ENCODE measurements at regions not wholly inside any gene's neighbourhood (a gene's known extent, or its start where the extent isn't known, plus 50 kb on each side); places are given as distances from the start of the nearest gene placed in this dataset.

DNA sequence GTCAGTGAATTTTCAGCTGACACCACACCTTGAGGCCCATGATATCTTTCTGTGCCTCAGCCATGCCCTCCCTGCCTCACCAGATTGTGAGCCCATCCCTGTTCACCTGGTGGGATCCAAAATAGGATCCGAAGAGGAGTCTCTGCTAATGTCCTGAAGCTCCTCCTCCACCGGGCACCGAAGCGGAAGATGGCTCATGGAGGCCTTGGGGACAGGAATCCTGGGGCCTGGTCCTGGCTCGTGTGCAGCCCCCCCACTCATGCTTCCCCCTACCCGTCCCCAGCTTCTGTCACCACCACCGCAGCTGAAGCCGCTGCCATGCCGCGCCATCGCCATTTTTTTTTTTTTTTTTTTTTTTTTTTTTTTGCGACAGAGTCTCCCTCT lies 1683.4 kb downstream of the TP53TG3F start:
- TF ChIP-seq YY1 (IDR thresholded peaks at IDR 0.05; ENCODE audit: insufficient read depth, insufficient read length) (no peak), SUZ12 (IDR thresholded peaks at IDR 0.05; ENCODE audit: extremely low read depth, insufficient read depth, insufficient read length) (no peak), ZNF274 (IDR thresholded peaks at IDR 0.05; ENCODE audit: low read depth, low read length) (no peak)
- Histone ChIP-seq H3K36me3 (ENCODE audit: insufficient read depth, insufficient read length, low read length) (no peaks in the 10 kb centered on the region), H3K27me3 (ENCODE audit: insufficient read depth, insufficient read length) (peaks cover 12% of the 10 kb centered on the region), H3K4me1 (ENCODE audit: insufficient read depth, insufficient read length) (no peaks in the 10 kb centered on the region), H3K9me3 (ENCODE audit: insufficient read depth, low read length) (no peaks in the 10 kb centered on the region), H3K4me3 (ENCODE audit: insufficient read length, low read depth) (no peak overlapping the region), H3K9ac (ENCODE audit: insufficient read length, low read depth) (no peak overlapping the region)
- no peak for DNase-seq (ENCODE audit: low read depth, low spot score)

DNA sequence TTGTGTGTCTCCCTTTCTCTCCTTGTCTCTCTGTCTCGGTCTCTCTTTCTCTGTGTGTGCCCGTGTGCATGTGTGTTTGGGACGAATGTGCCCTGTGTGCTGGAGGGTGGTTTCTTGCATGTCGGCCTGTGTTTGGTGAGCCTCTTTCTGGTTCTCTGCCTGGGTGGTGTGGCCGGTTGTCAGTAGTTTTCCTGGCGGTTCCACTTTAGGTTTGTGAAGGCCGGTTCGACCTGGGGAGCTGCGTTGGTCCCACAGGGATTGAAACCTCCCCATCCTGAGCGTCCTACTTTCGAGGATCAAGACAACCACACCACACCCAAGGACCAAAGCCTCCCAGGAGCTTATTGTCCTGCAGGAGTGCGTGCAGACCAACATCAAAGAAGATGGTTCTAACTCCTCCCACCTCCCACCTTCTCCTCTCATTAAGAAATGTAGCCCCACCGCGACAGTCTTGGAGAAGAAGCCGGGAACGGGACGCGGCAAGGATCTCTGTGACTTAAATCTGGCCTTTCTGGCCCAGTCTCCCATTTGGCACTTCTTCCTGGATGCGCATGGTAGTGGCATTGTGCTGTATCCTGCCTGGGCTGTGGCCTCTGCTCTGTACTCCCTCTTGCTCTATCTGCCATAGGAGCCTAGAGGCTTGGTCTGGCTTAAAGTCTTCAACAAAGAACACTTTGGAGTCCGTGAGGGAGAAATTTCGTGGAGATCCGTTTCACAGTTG lies 1685.0 kb downstream of the TP53TG3F start:
- no peaks in the 10 kb centered on the region for H3K36me3 ChIP-seq (ENCODE audit: insufficient read depth, insufficient read length, low read length)
- H3K4me3 ChIP-seq (ENCODE audit: insufficient read length, low read depth): no peak overlapping the region
- H3K4me1 ChIP-seq (ENCODE audit: insufficient read depth, insufficient read length): no peaks in the 10 kb centered on the region
- peaks cover 8% of the 10 kb centered on the region for H3K27me3 ChIP-seq (ENCODE audit: insufficient read depth, insufficient read length)
- H3K9ac ChIP-seq (ENCODE audit: insufficient read length, low read depth): no peak overlapping the region
- H3K9me3 ChIP-seq (ENCODE audit: insufficient read depth, low read length): no peaks in the 10 kb centered on the region
- no peak for TF ChIP-seq YY1 (IDR thresholded peaks at IDR 0.05; ENCODE audit: insufficient read depth, insufficient read length)
- TF ChIP-seq ZNF274 (IDR thresholded peaks at IDR 0.05; ENCODE audit: low read depth, low read length): no peak
- TF ChIP-seq SUZ12 (IDR thresholded peaks at IDR 0.05; ENCODE audit: extremely low read depth, insufficient read depth, insufficient read length): no peak
- no peak for DNase-seq (ENCODE audit: low read depth, low spot score)

- H3K9me3 ChIP-seq (ENCODE audit: insufficient read depth, low read length): no peaks in the 10 kb centered on the region
- H3K27me3 ChIP-seq (ENCODE audit: insufficient read depth, insufficient read length): peaks cover 13% of the 10 kb centered on the region
- TF ChIP-seq ZNF274 (IDR thresholded peaks at IDR 0.05; ENCODE audit: low read depth, low read length) (no peak), SUZ12 (IDR thresholded peaks at IDR 0.05; ENCODE audit: extremely low read depth, insufficient read depth, insufficient read length) (no peak), YY1 (IDR thresholded peaks at IDR 0.05; ENCODE audit: insufficient read depth, insufficient read length) (no peak)
- no peaks in the 10 kb centered on the region for H3K36me3 ChIP-seq (ENCODE audit: insufficient read depth, insufficient read length, low read length)
- H3K9ac ChIP-seq (ENCODE audit: insufficient read length, low read depth): no peak overlapping the region
- DNase-seq (ENCODE audit: low read depth, low spot score): no peak
- no peaks in the 10 kb centered on the region for H3K4me1 ChIP-seq (ENCODE audit: insufficient read depth, insufficient read length)
- H3K4me3 ChIP-seq (ENCODE audit: insufficient read length, low read depth): no peak overlapping the region
Measured at GRCh38 chr16:35146031-35146710, 1686.8 kb downstream of the TP53TG3F start.

- Histone ChIP-seq H3K4me1 (ENCODE audit: insufficient read depth, insufficient read length) (no peaks in the 10 kb centered on the region), H3K9me3 (ENCODE audit: insufficient read depth, low read length) (no peaks in the 10 kb centered on the region), H3K36me3 (ENCODE audit: insufficient read depth, insufficient read length, low read length) (no peaks in the 10 kb centered on the region), H3K4me3 (ENCODE audit: insufficient read length, low read depth) (no peak overlapping the region), H3K27me3 (ENCODE audit: insufficient read depth, insufficient read length) (peaks cover 14% of the 10 kb centered on the region), H3K9ac (ENCODE audit: insufficient read length, low read depth) (no peak overlapping the region)
- no peak for TF ChIP-seq YY1 (IDR thresholded peaks at IDR 0.05; ENCODE audit: insufficient read depth, insufficient read length)
- no peak for TF ChIP-seq SUZ12 (IDR thresholded peaks at IDR 0.05; ENCODE audit: extremely low read depth, insufficient read depth, insufficient read length)
- TF ChIP-seq ZNF274 (IDR thresholded peaks at IDR 0.05; ENCODE audit: low read depth, low read length): no peak
- no peak for DNase-seq (ENCODE audit: low read depth, low spot score)
Measured at GRCh38 chr16:35146723-35147458, 1687.5 kb downstream of the TP53TG3F start.

- H3K9ac ChIP-seq (ENCODE audit: insufficient read length, low read depth): no peak overlapping the region
- no peaks in the 10 kb centered on the region for H3K4me1 ChIP-seq (ENCODE audit: insufficient read depth, insufficient read length)
- H3K4me3 ChIP-seq (ENCODE audit: insufficient read length, low read depth): no peak overlapping the region
- H3K27me3 ChIP-seq (ENCODE audit: insufficient read depth, insufficient read length): peaks cover 13% of the 10 kb centered on the region
- no peaks in the 10 kb centered on the region for H3K36me3 ChIP-seq (ENCODE audit: insufficient read depth, insufficient read length, low read length)
- DNase-seq (ENCODE audit: low read depth, low spot score): no peak
- H3K9me3 ChIP-seq (ENCODE audit: insufficient read depth, low read length): no peaks in the 10 kb centered on the region
- TF ChIP-seq SUZ12 (IDR thresholded peaks at IDR 0.05; ENCODE audit: extremely low read depth, insufficient read depth, insufficient read length) (no peak), YY1 (IDR thresholded peaks at IDR 0.05; ENCODE audit: insufficient read depth, insufficient read length) (no peak), ZNF274 (IDR thresholded peaks at IDR 0.05; ENCODE audit: low read depth, low read length) (no peak)
Measured at GRCh38 chr16:35147556-35148504, 1688.4 kb downstream of the TP53TG3F start.

DNA sequence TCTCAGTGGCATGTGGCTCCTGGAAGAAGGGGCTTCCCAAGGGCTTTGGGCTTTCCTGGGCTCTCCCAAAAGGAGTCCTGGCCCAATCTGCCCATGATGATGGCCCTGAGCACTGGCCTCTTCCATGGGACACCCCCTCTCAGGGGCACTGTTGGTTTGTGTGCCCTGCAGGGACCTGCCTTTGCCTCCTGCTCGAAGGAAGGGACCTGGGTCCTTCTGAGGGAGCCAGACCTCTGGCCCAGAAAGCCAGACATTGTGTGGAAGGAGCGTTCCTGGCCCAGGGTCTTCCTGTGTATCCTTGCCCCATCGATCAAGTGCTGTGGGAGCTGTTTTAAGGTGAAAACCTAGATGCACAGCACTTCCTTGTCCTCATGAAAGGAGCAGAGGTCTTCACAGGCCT lies 1689.3 kb downstream of the TP53TG3F start:
- no peaks in the 10 kb centered on the region for H3K9me3 ChIP-seq (ENCODE audit: insufficient read depth, low read length)
- peaks cover 18% of the 10 kb centered on the region for H3K27me3 ChIP-seq (ENCODE audit: insufficient read depth, insufficient read length)
- no peaks in the 10 kb centered on the region for H3K4me1 ChIP-seq (ENCODE audit: insufficient read depth, insufficient read length)
- H3K36me3 ChIP-seq (ENCODE audit: insufficient read depth, insufficient read length, low read length): no peaks in the 10 kb centered on the region
- TF ChIP-seq YY1 (IDR thresholded peaks at IDR 0.05; ENCODE audit: insufficient read depth, insufficient read length): no peak
- no peak for TF ChIP-seq SUZ12 (IDR thresholded peaks at IDR 0.05; ENCODE audit: extremely low read depth, insufficient read depth, insufficient read length)
- TF ChIP-seq ZNF274 (IDR thresholded peaks at IDR 0.05; ENCODE audit: low read depth, low read length): no peak
- H3K9ac ChIP-seq (ENCODE audit: insufficient read length, low read depth): no peak overlapping the region
- no peak overlapping the region for H3K4me3 ChIP-seq (ENCODE audit: insufficient read length, low read depth)
- DNase-seq (ENCODE audit: low read depth, low spot score): no peak

Data from NT2/D1 (cell line).